ENCODE measurements at regions not wholly inside any gene's neighbourhood (a gene's known extent, or its start where the extent isn't known, plus 50 kb on each side); places are given as distances from the start of the nearest gene placed in this dataset.

- Histone ChIP-seq H3K9me3 (replicated peaks; ENCODE audit: control insufficient read depth, insufficient read depth, low read depth, low read length) (no peaks in the 10 kb centered on the region), H3K27ac (ENCODE audit: extremely low read depth, low read depth, low read length) (no peak overlapping the region), H4K20me1 (replicated peaks; ENCODE audit: control insufficient read depth, insufficient read depth, low read length) (no peaks in the 10 kb centered on the region), H3K79me2 (ENCODE audit: control insufficient read depth, insufficient read depth, low read length) (no peaks in the 10 kb centered on the region), H3K4me3 (no peak overlapping the region), H3K9ac (ENCODE audit: insufficient read depth in 1 of 2, low read depth in 2 of 2, low read length in 2 of 2) (0 out of 4 replicates have a peak overlapping the region, but pooled peaks of 1 of the 2 experiments have one; percentile 4), H3K9me1 (ENCODE audit: control insufficient read depth, insufficient read depth, low read length) (no peaks in the 10 kb centered on the region), H3K36me3 (ENCODE audit: control insufficient read depth, insufficient read depth, low read length) (no peaks in the 10 kb centered on the region), H3K4me1 (replicated peaks in 1 of 2; ENCODE audit: control insufficient read depth in 2 of 2, insufficient read depth in 2 of 2, low read length in 2 of 2) (peaks cover 25 to 28% of the 10 kb centered on the region in 2 experiments), H3K4me2 (ENCODE audit: insufficient read depth, low read length) (no peak overlapping the region), H2AFZ (ENCODE audit: low read depth, low read length) (no peak overlapping the region), H3K27me3 (ENCODE audit: control insufficient read depth in 2 of 2, insufficient read depth in 2 of 2, low read length in 2 of 2) (no peaks in the 10 kb centered on the region)
- FAIRE-seq, result no peak
- ChIA-PET POLR2A (interaction anchor here (0.7 to 1.1 kb wide), 4 partner anchors 9 to 376 kb away, joined by 3 to 5 read pairs (median 4); no protein-coding TSS in a partner anchor), CTCF (ENCODE audit: low intra/inter-chr PET ratio) (interaction anchor here (0.6 kb wide), 1 partner anchor 159 kb away, joined by 3 read pairs; no protein-coding TSS in a partner anchor)
- 55% methylated on average over 5 of the region's 6 CpGs for WGBS (ENCODE audit: insufficient coverage, low coverage, missing lambda C conversion rate)
- intact Hi-C loops (cut with micrococcal nuclease), result loop anchor here (2.0 to 5.0 kb wide), 3 partner anchors 67 to 159 kb away; no protein-coding TSS in a partner anchor
- DNase-seq (ENCODE audit: extremely low read depth in 1 of 4, low spot score in 3 of 4), result no peak
- ATAC-seq, result no peak
- in situ Hi-C loops (cut with MboI), result loop anchor here (5.0 kb wide), 1 partner anchor 116 kb away; no protein-coding TSS in a partner anchor
- BruUV-seq (replicated peaks), result no TSS peak
- TF ChIP-seq MXD1 (CRISPR knock-in tag; IDR thresholded peaks at IDR 0.05; ENCODE audit: borderline replicate concordance, poor library complexity, severe bottlenecking) (no peak), ZKSCAN1 (IDR thresholded peaks at IDR 0.05; ENCODE audit: low read depth, low read length) (peak; percentile 88), ARID1B (IDR thresholded peaks at IDR 0.05) (no peak), ZNF75A (CRISPR knock-in tag; IDR thresholded peaks at IDR 0.05) (no peak), CBX5 (IDR thresholded peaks at IDR 0.05; ENCODE audit: borderline replicate concordance, low read depth) (no peak), SOX6 (IDR thresholded peaks at IDR 0.05) (no peak), MEF2A (IDR thresholded peaks at IDR 0.05; ENCODE audit: control insufficient read depth, low read depth, low read length) (no peak), ZNF280B (CRISPR knock-in tag; IDR thresholded peaks at IDR 0.05) (no peak), NFIX (CRISPR knock-in tag; IDR thresholded peaks at IDR 0.05; ENCODE audit: low read depth) (no peak), SP2 (IDR thresholded peaks at IDR 0.05; ENCODE audit: extremely low read depth, low read depth, low read length, poor library complexity, severe bottlenecking) (no peak), ZNF263 (CRISPR knock-in tag; IDR thresholded peaks at IDR 0.05; ENCODE audit: borderline replicate concordance) (no peak), CREB1 (IDR thresholded peaks at IDR 0.05) (no peak), CREB1 (CRISPR knock-in tag; IDR thresholded peaks at IDR 0.05) (no peak), NFYB (IDR thresholded peaks at IDR 0.05; ENCODE audit: extremely low read depth, insufficient read length) (no peak), FOXM1 (IDR thresholded peaks at IDR 0.05; ENCODE audit: low read depth) (no peak), FOXM1 (CRISPR knock-in tag; IDR thresholded peaks at IDR 0.05; ENCODE audit: low read depth) (no peak), HES1 (IDR thresholded peaks at IDR 0.05; ENCODE audit: low read depth) (no peak), ZNF212 (CRISPR knock-in tag; IDR thresholded peaks at IDR 0.05) (no peak), NR2C1 (IDR thresholded peaks at IDR 0.05) (peak; percentile 56), NR2C1 (tag; IDR thresholded peaks at IDR 0.05) (no peak)
- TF ChIP-seq, protein P1, sequence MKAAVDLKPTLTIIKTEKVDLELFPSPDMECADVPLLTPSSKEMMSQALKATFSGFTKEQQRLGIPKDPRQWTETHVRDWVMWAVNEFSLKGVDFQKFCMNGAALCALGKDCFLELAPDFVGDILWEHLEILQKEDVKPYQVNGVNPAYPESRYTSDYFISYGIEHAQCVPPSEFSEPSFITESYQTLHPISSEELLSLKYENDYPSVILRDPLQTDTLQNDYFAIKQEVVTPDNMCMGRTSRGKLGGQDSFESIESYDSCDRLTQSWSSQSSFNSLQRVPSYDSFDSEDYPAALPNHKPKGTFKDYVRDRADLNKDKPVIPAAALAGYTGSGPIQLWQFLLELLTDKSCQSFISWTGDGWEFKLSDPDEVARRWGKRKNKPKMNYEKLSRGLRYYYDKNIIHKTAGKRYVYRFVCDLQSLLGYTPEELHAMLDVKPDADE (conservative IDR thresholded peaks at IDR 0.05; ENCODE audit: control insufficient read depth, low read depth, low read length), result no peak
Measured at GRCh38 chr20:50345712-50346373, 155.2 kb downstream of the CEBPB start.

Data from K562 (cell line).